Cardiac fibroblast (primary cell): ENCODE measurements at regions not wholly inside any gene's neighbourhood (a gene's known extent, or its start where the extent isn't known, plus 50 kb on each side); places are given as distances from the start of the nearest gene placed in this dataset.

Experiments
- DNase-seq, 2 donors: peaks; one replicate each; pipeline versions ENCODE4 v3.0.0 to v3.0.0-alpha.2; 2010; ENCODE audit warnings: low read depth in 2 of 2
- H3K4me3 ChIP-seq, 2 donors: replicated peaks in 1 of 2; 1 replicate in 1 of 2; 2 replicates in 1 of 2; pipeline ENCODE4 v1.5.1; 2011; ENCODE audit warnings: low read depth in 2 of 2, low read length in 2 of 2, mild to moderate bottlenecking in 2 of 2, moderate library complexity in 1 of 2
- CTCF ChIP-seq: IDR thresholded peaks from one replicate; pipeline ENCODE4 v1.5.1; 2011; ENCODE audit warnings: low read depth, mild to moderate bottlenecking, low read length, inconsistent platforms

- no peak for TF ChIP-seq CTCF
- no peak overlapping the region for H3K4me3 ChIP-seq
- DNase-seq = no peak
Measured at GRCh38 chr4:189176002-189176401, 764.7 kb upstream of the FRG1 start.

- H3K4me3 ChIP-seq = no peak overlapping the region
- no peak for DNase-seq
- no peak for TF ChIP-seq CTCF
Measured at GRCh38 chr4:189177130-189177529, 763.5 kb upstream of the FRG1 start.

GRCh38 chr4:189178125-189178746, 762.4 kb upstream of the FRG1 start:
- DNase-seq = no peak
- no peak overlapping the region for H3K4me3 ChIP-seq
- TF ChIP-seq CTCF = no peak

- H3K4me3 ChIP-seq = no peak overlapping the region
- DNase-seq = no peak
- TF ChIP-seq CTCF = no peak
Measured at GRCh38 chr4:189185810-189186432, 754.8 kb upstream of the FRG1 start.

- TF ChIP-seq CTCF = no peak
- H3K4me3 ChIP-seq = no peak overlapping the region
- no peak for DNase-seq
Measured at GRCh38 chr4:189187531-189188052, 753.1 kb upstream of the FRG1 start.

GRCh38 chr4:189198624-189199023, 742.0 kb upstream of the FRG1 start:
- DNase-seq = no peak
- TF ChIP-seq CTCF = no peak
- no peak overlapping the region for H3K4me3 ChIP-seq
